Naive thymus-derived CD4-positive, alpha-beta T cell (primary cell): ENCODE measurements at regions not wholly inside any gene's neighbourhood (a gene's known extent, or its start where the extent isn't known, plus 50 kb on each side); places are given as distances from the start of the nearest gene placed in this dataset.

Experiments
- ATAC-seq: fragments of 150-1000 bp; cut with Tn5 transposase; 2 replicates; pipeline ENCODE4 v1.10.0; 2021; ENCODE audit warnings: mild to moderate bottlenecking, moderate library complexity
- CTCF ChIA-PET: fragments of 350-600 bp; sonication (Branson Sonifier 250); formaldehyde crosslinking; loops from one replicate; lab custom pipeline; 2021; ENCODE audit warnings: antibody characterized with exemption; lab: Charles Lee
- POLR2A ChIA-PET: fragments of 350-600 bp; sonication (Branson Sonifier 250); formaldehyde crosslinking; loops from one replicate; lab custom pipeline; 2021; ENCODE audit warnings: antibody characterized with exemption, inconsistent platforms; lab: Charles Lee
- DNase-seq, 9 donors: peaks; one replicate each; pipeline versions ENCODE4 v3.0.0 to v3.0.0-alpha.2; 2020 to 2022; ENCODE audit warnings: mixed read lengths in 1 of 9
- H3K27ac ChIP-seq: one replicate; pipeline ENCODE4 v1.7.0; 2013; ENCODE audit warnings: mild to moderate bottlenecking, low read depth, low read length, moderate library complexity
- H3K27me3 ChIP-seq, 2 donors: one replicate each; pipeline ENCODE4 v1.7.0; 2013; ENCODE audit warnings: low read length in 2 of 2, mild to moderate bottlenecking in 2 of 2, moderate library complexity in 2 of 2; ENCODE audit not compliant: control insufficient read depth in 2 of 2, insufficient read depth in 2 of 2
- H3K36me3 ChIP-seq, 3 experiments: 1 replicate in 2 of 3; 2 replicates in 1 of 3; pipeline ENCODE4 v1.7.0; 2013; ENCODE audit warnings: low read length in 3 of 3, mild to moderate bottlenecking in 3 of 3, moderate library complexity in 1 of 3; ENCODE audit not compliant: insufficient read depth in 3 of 3, control insufficient read depth in 2 of 3
- H3K4me1 ChIP-seq, 2 donors: one replicate each; pipeline ENCODE4 v1.7.0; 2013; ENCODE audit warnings: low read length in 2 of 2, mild to moderate bottlenecking in 2 of 2, moderate library complexity in 1 of 2; ENCODE audit not compliant: control insufficient read depth in 2 of 2, insufficient read depth in 2 of 2
- H3K4me3 ChIP-seq: 2 replicates; pipeline ENCODE4 v1.7.0; 2013; ENCODE audit warnings: mild to moderate bottlenecking, low read length
- H3K9me3 ChIP-seq, 3 experiments: 1 replicate in 2 of 3; 2 replicates in 1 of 3; pipeline ENCODE4 v1.7.0; 2013; ENCODE audit warnings: low read length in 3 of 3; ENCODE audit not compliant: control insufficient read depth in 2 of 3
- H3K27ac Mint-ChIP-seq, 9 donors: one replicate each; pipeline ENCODE4 v1.8.0; 2020 to 2022; ENCODE audit warnings: mixed read lengths in 9 of 9, mild to moderate bottlenecking in 8 of 9, moderate library complexity in 5 of 9, inconsistent platforms in 2 of 9
- H3K27me3 Mint-ChIP-seq, 5 donors: one replicate each; pipeline ENCODE4 v1.8.0; 2021 to 2022; ENCODE audit warnings: mixed read lengths in 5 of 5, mild to moderate bottlenecking in 1 of 5
- H3K36me3 Mint-ChIP-seq, 5 donors: one replicate each; pipeline ENCODE4 v1.8.0; 2020 to 2022; ENCODE audit warnings: mixed read lengths in 5 of 5, mild to moderate bottlenecking in 3 of 5, inconsistent platforms in 1 of 5
- H3K4me1 Mint-ChIP-seq, 7 donors: one replicate each; pipeline ENCODE4 v1.8.0; 2020 to 2022; ENCODE audit warnings: mixed read lengths in 7 of 7, mild to moderate bottlenecking in 3 of 7, inconsistent platforms in 1 of 7
- H3K4me3 Mint-ChIP-seq, 10 donors: one replicate each; pipeline ENCODE4 v1.8.0; 2020 to 2022; ENCODE audit warnings: mild to moderate bottlenecking in 10 of 10, mixed read lengths in 10 of 10, moderate library complexity in 6 of 10, inconsistent platforms in 2 of 10
- H3K9me3 Mint-ChIP-seq, 11 donors: one replicate each; pipeline ENCODE4 v1.8.0; 2020 to 2022; ENCODE audit warnings: mixed read lengths in 11 of 11, mild to moderate bottlenecking in 4 of 11, inconsistent platforms in 1 of 11, moderate library complexity in 1 of 11
- intact Hi-C, 2 donors: fragments of 100-400 bp; cut with micrococcal nuclease; formaldehyde crosslinking; loops; one replicate each; pipeline ENCODE4 v1.15.1; 2023

DNA sequence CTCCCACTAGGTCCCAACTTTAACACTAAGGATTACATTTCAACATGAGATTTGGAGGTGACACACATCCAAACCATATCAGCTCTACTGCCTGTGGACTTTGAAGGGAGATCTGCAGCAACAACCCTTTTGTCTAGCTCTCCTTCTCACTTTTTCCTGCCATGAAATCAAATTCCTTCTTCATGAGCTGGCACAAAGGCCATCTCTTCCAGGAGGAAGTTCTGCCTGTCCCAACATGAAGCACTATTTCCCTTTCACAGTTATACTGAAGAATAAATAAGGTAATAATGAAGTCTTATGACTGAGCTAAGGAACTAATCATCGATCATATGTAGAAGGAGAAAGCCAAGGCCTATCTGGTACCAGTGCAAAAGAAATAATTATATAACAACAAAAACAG lies 253.5 kb upstream of the TENM4 start:
- Histone ChIP-seq H3K9me3 (no peaks in the 10 kb centered on the region), H3K4me1 (no peaks in the 10 kb centered on the region), H3K27me3 (no peaks in the 10 kb centered on the region), H3K36me3 (no peaks in the 10 kb centered on the region), H3K4me3 (no peak overlapping the region), H3K27ac (no peak overlapping the region)
- H3K4me1 Mint-ChIP-seq: no peaks in the 10 kb centered on the region
- H3K4me3 Mint-ChIP-seq: no peak overlapping the region
- DNase-seq: no peak
- intact Hi-C loops: no loop called here
- no peak for ATAC-seq
- CTCF ChIA-PET: no interaction called here
- no peak overlapping the region for H3K27ac Mint-ChIP-seq
- POLR2A ChIA-PET: no interaction called here
- H3K36me3 Mint-ChIP-seq: no peaks in the 10 kb centered on the region
- H3K9me3 Mint-ChIP-seq: peaks cover 0 to 8% (median 0%) of the 10 kb centered on the region in 11 donors
- peaks cover 0 to 4% (median 0%) of the 10 kb centered on the region in 5 donors for H3K27me3 Mint-ChIP-seq

- CTCF ChIA-PET: no interaction called here
- no peaks in the 10 kb centered on the region for H3K4me1 ChIP-seq
- no peak overlapping the region for H3K27ac ChIP-seq
- no peaks in the 10 kb centered on the region for H3K27me3 ChIP-seq
- no peaks in the 10 kb centered on the region for H3K27me3 Mint-ChIP-seq
- intact Hi-C loops: no loop called here
- H3K27ac Mint-ChIP-seq: no peak overlapping the region
- DNase-seq (no peak), ATAC-seq (no peak)
- no peak overlapping the region for H3K4me3 Mint-ChIP-seq
- POLR2A ChIA-PET: no interaction called here
- no peaks in the 10 kb centered on the region for H3K4me1 Mint-ChIP-seq
- H3K9me3 Mint-ChIP-seq: peaks cover 0 to 10% (median 1%) of the 10 kb centered on the region in 11 donors
- H3K36me3 ChIP-seq: no peaks in the 10 kb centered on the region
- no peak overlapping the region for H3K4me3 ChIP-seq
- no peaks in the 10 kb centered on the region for H3K36me3 Mint-ChIP-seq
- H3K9me3 ChIP-seq: no peaks in the 10 kb centered on the region
Measured at GRCh38 chr11:79691445-79691844, 250.6 kb upstream of the TENM4 start.

GRCh38 chr11:79686703-79687419 lies 246.0 kb upstream of the TENM4 start:
- no peaks in the 10 kb centered on the region for H3K9me3 ChIP-seq
- ChIA-PET CTCF (no interaction called here), POLR2A (no interaction called here)
- no peaks in the 10 kb centered on the region for H3K4me1 ChIP-seq
- ATAC-seq (no peak), DNase-seq (no peak)
- intact Hi-C loops: no loop called here
- Mint-ChIP-seq H3K9me3 (peaks cover 0 to 13% (median 2%) of the 10 kb centered on the region in 11 donors), H3K27ac (no peak overlapping the region), H3K27me3 (no peaks in the 10 kb centered on the region), H3K4me3 (no peak overlapping the region), H3K4me1 (no peaks in the 10 kb centered on the region), H3K36me3 (no peaks in the 10 kb centered on the region)
- H3K27ac ChIP-seq: no peak overlapping the region
- no peaks in the 10 kb centered on the region for H3K36me3 ChIP-seq
- H3K27me3 ChIP-seq: no peaks in the 10 kb centered on the region
- H3K4me3 ChIP-seq: no peak overlapping the region

DNA sequence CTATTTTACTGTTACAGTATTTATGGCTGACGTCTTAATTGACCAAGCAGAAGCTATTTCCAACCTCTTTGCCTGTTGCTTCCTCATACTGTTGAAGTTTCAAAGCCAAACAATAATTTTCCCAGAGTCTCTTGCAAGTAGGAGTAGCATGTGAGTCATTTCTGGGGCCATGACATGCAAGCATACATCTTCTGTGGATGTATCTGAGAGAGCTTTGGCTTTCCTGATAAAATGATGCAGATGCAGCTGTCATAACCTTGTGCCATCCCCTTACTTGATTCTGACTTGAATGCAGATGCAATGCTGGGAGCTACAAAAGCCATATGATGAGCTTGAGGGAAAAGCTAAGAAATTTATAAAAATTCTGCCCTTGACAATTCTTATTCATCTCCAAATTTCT lies 243.1 kb upstream of the TENM4 start:
- H3K4me1 ChIP-seq: no peaks in the 10 kb centered on the region
- no peaks in the 10 kb centered on the region for H3K36me3 ChIP-seq
- H3K27me3 Mint-ChIP-seq: no peaks in the 10 kb centered on the region
- CTCF ChIA-PET: no interaction called here
- H3K4me1 Mint-ChIP-seq: no peaks in the 10 kb centered on the region
- POLR2A ChIA-PET: no interaction called here
- ATAC-seq (no peak), DNase-seq (no peak)
- no peaks in the 10 kb centered on the region for H3K9me3 ChIP-seq
- H3K27ac ChIP-seq: no peak overlapping the region
- intact Hi-C loops: no loop called here
- H3K27ac Mint-ChIP-seq: no peak overlapping the region
- H3K9me3 Mint-ChIP-seq: peaks cover 0 to 10% (median 3%) of the 10 kb centered on the region in 11 donors
- H3K4me3 Mint-ChIP-seq: no peak overlapping the region
- H3K36me3 Mint-ChIP-seq: peaks cover 0 to 4% (median 0%) of the 10 kb centered on the region in 5 donors
- no peaks in the 10 kb centered on the region for H3K27me3 ChIP-seq
- H3K4me3 ChIP-seq: no peak overlapping the region

DNA sequence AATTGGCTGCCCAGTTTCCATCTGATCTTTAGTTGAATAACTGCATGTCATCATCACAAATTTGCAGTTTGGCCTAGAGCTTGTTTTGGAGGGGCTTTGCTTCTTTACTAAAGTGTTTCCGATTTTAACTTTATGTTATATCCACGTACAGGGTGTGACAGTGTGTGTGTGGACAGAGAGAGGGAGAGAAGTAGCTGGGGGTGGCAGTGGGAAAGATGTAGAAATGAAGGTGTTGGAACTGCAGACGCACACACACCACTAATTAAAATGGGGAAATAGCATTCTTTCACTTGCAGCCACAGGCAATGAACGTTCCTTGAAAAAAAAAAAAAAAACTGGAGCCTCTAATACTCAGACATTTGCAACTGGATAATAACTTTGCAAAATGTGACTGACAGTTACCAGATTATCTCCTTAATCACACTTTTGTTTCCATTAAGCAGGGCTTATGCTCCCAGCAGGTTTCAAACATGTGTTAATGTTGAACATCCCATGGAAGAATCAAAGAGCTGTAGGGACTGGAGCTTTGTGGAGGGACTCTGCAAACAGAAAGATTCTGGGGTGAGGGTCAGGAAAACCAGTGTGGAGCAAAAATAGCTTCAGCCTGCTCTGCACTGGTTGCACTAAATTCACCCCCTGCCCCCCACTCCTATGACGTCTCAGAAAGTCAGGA lies 238.1 kb upstream of the TENM4 start:
- Histone ChIP-seq H3K4me3 (no peak overlapping the region), H3K9me3 (no peaks in the 10 kb centered on the region), H3K4me1 (no peaks in the 10 kb centered on the region), H3K27me3 (no peaks in the 10 kb centered on the region), H3K27ac (no peak overlapping the region), H3K36me3 (no peaks in the 10 kb centered on the region)
- no peak for ATAC-seq
- Mint-ChIP-seq H3K4me1 (no peaks in the 10 kb centered on the region), H3K36me3 (peaks cover 0 to 4% (median 0%) of the 10 kb centered on the region in 5 donors), H3K27ac (no peak overlapping the region), H3K27me3 (peaks cover 0 to 4% (median 0%) of the 10 kb centered on the region in 5 donors), H3K4me3 (no peak overlapping the region), H3K9me3 (peaks cover 0 to 20% (median 5%) of the 10 kb centered on the region in 11 donors)
- DNase-seq: no peak
- CTCF ChIA-PET: no interaction called here
- intact Hi-C loops: no loop called here
- POLR2A ChIA-PET: no interaction called here

DNA sequence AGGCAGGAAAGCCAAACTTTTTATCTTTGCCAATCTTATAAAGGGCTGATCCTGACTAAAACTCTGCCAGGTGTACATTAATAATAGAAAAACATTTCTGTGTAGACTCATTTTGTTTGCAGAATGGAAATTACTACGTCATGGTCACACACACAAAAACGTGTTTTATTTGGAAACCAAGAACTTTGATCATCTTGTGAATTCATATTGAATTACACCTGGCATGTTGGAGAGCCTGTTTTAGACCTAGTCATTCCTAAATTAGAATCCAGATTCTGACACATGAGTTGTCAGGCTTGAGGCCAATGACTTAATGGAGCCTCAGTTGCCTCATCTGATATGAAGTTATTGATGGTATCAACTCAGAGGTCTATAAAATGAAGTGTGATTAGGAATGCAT lies 235.6 kb upstream of the TENM4 start:
- Mint-ChIP-seq H3K4me1 (no peaks in the 10 kb centered on the region), H3K36me3 (peaks cover 0 to 4% (median 0%) of the 10 kb centered on the region in 5 donors), H3K27me3 (peaks cover 0 to 4% (median 0%) of the 10 kb centered on the region in 5 donors), H3K9me3 (peaks cover 0 to 26% (median 5%) of the 10 kb centered on the region in 11 donors), H3K27ac (no peak overlapping the region), H3K4me3 (no peak overlapping the region)
- Histone ChIP-seq H3K9me3 (no peaks in the 10 kb centered on the region), H3K27ac (no peak overlapping the region), H3K4me3 (no peak overlapping the region), H3K4me1 (no peaks in the 10 kb centered on the region), H3K27me3 (no peaks in the 10 kb centered on the region), H3K36me3 (no peaks in the 10 kb centered on the region)
- POLR2A ChIA-PET: no interaction called here
- ATAC-seq (no peak), DNase-seq (no peak)
- intact Hi-C loops: no loop called here
- CTCF ChIA-PET: no interaction called here

DNA sequence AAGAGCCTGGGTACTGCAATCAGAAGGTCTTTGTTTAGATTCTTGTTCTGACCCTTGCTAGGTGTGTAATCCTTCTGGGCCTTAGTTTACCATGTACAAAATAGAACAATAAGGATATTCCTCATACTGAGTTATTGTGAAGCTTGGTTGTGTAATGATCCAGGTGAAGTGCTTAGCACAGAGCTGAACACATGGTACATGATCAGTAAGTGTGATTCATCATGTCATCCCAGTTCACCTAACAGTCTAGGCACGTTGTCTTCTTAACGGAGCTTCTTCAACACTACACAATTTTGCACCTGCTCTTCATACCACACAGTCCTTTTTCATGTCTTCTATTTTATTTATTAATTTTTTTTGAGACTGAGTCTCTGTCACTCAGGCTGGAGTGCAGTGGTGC lies 234.3 kb upstream of the TENM4 start:
- Mint-ChIP-seq H3K9me3 (peaks cover 0 to 24% (median 7%) of the 10 kb centered on the region in 11 donors), H3K4me3 (no peak overlapping the region), H3K27ac (no peak overlapping the region), H3K27me3 (peaks cover 0 to 4% (median 0%) of the 10 kb centered on the region in 5 donors), H3K36me3 (peaks cover 0 to 4% (median 0%) of the 10 kb centered on the region in 5 donors), H3K4me1 (no peaks in the 10 kb centered on the region)
- DNase-seq (no peak), ATAC-seq (no peak)
- Histone ChIP-seq H3K4me1 (no peaks in the 10 kb centered on the region), H3K9me3 (no peaks in the 10 kb centered on the region), H3K27ac (no peak overlapping the region), H3K4me3 (no peak overlapping the region), H3K27me3 (no peaks in the 10 kb centered on the region), H3K36me3 (no peaks in the 10 kb centered on the region)
- CTCF ChIA-PET: no interaction called here
- intact Hi-C loops: no loop called here
- POLR2A ChIA-PET: no interaction called here
